ENCODE measurements at regions not wholly inside any gene's neighbourhood (a gene's known extent, or its start where the extent isn't known, plus 50 kb on each side); places are given as distances from the start of the nearest gene placed in this dataset.
"Not testable (repeated sequence)": the region's sequence is repeated elsewhere in the genome, so short reads cannot be mapped to it uniquely, and the experiment has no call there.

DNA sequence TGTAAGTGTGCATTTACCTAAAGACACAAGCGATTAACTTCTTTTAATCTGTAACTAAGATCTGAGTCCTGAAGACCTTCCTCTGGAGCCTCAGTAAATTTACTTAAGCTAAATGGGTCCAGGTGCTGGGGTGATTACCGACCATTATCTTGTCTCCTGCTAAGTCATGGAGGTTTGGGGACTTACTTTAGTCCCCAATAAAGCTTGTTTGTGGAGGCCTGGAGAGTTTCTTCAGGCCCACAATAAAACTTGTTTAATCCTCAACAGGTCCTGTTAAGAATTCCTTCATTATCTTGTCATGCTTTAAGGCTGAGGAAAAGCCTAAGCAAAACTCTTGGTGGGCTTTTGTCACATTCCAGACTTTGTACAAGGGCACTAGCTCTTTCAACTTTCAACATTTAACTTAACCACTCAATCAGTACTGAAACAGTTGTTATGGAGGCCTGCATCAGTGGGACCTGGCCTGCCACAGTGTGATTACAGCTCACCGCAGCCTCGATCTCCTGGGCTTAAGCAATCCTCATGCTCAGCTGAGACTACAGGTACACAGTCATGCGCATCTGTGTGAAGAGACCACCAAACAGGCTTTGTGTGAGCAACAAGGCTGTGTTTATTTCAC is 84.0 kb downstream of the FMO4 start:
- in situ Hi-C loops (cut with HindIII; ENCODE audit: low sequenced_read_pairs), result no loop called here

DNA sequence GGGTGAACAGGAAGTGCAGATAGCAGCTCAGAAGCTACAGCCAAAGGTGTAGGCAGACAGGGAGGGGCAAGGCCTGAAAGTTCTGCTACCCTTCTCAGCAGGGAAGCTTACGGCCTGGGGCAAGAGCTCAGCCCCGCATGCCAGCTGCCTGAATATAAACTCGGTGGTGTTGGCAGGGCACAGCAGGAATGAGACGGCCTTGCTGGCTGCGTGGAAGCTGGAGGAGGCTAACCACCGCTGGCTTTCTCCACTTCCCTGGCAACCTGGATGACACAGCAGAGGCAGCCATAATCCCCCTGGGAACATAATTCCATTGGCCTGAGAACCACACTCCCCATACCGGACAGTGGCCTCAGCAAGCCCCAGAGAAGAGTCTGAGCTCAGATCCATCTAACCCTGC is 81.9 kb upstream of the PRRC2C start:
- in situ Hi-C loops (cut with HindIII; ENCODE audit: low sequenced_read_pairs), result loop anchor here (5.0 kb wide), 1 partner anchor 46 kb away; no protein-coding TSS in a partner anchor

DNA sequence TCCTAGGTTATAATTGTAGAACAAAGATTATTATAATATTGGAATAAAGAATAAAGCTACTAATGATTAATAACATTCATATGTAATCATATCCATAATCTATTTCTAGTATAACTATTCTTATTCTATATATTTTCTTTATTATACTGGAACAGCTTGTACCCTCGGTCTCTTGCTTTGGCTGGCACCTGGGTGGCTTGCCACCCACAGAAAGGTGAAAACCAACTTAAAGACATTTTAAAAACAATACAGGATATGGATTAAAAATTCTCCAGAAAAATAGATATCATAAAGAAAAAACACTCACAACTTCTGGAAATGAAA is 80.0 kb upstream of the PRRC2C start:
- in situ Hi-C loops (cut with HindIII; ENCODE audit: low sequenced_read_pairs), result no loop called here

DNA sequence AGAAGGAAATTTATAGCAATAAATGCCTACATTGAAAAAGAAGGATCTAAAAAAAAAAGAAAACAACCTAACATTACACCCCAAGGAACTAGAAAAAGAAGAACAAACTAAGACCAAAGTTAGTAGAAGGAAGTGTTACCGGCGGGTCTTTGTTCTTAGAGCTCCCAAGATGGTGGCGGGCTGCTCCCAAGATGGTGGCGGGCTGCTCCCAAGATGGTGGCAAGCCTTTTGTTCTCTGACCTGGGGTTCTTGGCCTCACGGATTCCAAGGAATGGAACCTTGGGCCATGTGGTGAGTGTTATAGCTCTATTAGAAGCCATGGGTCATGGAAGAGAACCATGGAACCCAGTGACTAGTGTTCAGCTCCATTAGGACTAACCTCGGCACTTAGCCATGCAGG is 71.8 kb upstream of the PRRC2C start:
- in situ Hi-C loops (cut with HindIII; ENCODE audit: low sequenced_read_pairs), result not testable (repeated sequence)

DNA sequence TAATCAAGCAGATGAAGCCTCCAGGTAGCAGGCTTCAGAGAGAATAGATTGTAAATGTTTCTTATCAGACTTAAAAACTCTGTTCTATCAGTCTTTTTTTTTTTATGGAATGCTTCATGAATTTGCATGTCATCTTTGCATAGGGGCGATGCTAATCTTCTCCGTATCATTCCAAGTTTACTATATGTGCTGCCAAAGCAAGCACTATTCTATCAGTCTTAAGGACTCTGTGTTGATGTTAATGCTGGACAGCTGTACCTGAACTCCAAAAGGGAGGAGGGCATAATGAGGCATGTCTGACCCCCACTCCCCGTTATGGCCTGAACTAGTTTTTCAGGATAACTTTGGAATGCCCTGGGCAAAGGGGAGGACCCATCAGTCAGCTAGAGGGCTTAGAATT is 66.8 kb upstream of the PRRC2C start:
- in situ Hi-C loops (cut with HindIII; ENCODE audit: low sequenced_read_pairs), result no loop called here

- in situ Hi-C loops (cut with HindIII; ENCODE audit: low sequenced_read_pairs), result no loop called here
Observed at GRCh38 chr1:171420810-171421209, 64.5 kb upstream of the PRRC2C start.

DNA sequence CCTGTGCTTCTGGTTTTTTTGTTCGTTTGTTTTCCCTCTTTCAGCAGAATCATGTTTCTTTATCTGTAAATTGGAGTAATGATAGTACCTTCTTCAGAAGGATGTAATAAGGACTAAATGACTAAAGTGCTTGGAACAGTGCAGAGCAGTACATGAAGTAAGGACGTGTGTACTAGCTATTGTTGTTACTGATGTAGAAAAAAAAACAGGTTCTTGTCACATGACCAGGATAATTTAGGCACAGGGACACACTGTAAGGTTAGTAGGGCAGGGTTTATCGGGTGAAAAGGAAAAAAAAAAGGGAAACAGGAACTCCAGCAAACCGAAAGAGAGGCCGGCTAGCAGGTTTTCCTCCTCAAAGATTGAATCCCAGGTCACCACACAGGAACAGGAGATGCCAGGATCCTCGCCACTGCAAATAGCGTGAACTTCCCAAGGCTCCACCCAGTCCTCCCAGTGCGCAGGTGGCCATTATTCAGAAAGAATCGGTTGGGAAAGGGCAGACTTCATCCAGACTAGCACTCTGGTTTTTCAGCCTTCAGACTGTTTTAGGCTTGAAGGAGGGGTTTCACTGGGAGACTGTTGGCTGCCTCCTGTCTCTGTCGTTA is 63.8 kb upstream of the PRRC2C start:
- in situ Hi-C loops (cut with HindIII; ENCODE audit: low sequenced_read_pairs), result no loop called here

DNA sequence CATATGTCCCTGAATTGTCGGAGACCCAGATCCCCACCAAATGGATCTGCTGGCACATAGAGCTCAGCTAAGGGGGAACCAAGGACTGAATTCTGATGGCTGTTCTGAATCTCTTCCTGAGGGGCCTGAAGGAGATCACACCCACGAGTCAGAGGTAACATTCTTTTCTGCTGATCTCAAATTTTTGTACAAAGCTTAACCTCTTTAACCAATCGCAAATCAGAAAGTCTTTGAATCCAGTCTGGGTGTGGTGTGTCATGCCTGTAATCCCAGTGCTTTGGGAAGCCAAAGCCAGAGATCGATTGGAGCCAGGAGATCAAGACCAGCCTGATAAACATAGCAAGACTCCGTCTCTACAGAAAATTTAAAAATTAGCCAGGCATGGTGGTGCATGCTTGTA is 62.8 kb upstream of the PRRC2C start:
- in situ Hi-C loops (cut with HindIII; ENCODE audit: low sequenced_read_pairs), result no loop called here

- in situ Hi-C loops (cut with HindIII; ENCODE audit: low sequenced_read_pairs), result no loop called here
Observed at GRCh38 chr1:171424494-171424893, 60.8 kb upstream of the PRRC2C start.

DNA sequence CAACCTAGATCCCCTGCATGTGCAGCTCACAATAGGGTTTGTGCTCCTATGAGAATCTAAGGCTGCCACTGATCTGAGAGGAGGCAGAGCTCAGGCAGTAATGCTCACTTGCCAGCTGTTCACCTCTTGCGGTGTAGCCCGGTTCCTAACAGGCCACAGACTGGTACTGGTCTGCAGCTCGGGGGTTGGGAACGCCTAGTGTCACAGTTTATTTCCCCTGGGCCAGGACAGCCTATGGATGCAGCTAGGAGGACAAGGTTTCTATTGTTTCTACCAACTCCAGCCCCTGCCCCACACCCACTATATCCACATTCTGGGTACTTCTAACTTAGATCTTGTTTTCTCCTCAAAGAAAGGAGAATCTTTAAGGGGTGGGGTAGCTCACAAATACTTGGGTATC is 58.7 kb upstream of the PRRC2C start:
- in situ Hi-C loops (cut with HindIII; ENCODE audit: low sequenced_read_pairs), result no loop called here

DNA sequence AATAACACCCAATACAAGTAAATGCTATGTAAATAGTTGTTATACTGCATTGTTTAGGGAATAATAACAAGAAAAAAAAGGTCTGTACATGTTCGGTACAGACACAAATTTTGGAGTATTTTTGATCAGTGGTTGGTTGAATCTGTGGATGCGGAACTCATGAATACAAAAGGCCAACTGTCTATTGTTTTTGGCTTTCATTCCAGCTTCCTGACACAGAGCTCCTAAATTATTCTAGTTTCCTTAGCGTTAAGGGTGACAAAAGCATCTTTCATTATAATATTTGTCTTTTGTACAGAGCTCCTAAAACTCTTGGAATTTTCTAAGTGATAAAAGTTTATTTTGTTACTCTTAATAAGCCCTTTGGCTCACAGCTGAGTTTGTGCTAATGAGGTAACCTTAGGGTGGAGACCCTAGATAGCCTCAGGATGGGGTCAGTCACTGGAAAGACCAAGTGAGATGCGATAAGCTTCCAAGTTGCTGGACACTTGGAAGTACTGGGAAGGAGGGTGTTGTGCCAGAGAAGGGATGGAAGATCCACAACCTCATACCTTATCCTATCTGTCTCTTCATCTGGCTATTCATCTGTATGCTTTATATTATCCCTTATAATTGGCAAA is 57.4 kb upstream of the PRRC2C start:
- in situ Hi-C loops (cut with HindIII; ENCODE audit: low sequenced_read_pairs), result no loop called here

DNA sequence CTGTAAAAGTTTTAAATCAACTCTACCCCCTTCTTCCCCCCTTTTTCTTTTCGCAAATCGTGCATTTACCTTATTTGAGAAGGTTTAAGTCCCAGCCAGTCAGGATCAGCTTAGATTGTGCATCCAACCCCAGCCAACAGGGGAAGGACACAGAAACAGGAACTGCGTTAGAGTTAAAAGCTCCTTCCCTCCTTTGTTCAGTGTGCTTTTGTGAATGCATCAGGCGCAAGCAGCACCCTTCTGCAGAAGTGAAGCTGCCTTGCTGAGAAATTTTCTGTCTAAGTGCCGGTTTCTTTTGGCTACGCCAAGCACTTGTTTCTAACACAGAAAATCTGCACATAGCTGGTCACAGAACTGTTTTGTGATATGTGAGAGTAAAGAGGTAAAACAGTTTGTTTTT is 56.2 kb upstream of the PRRC2C start:
- in situ Hi-C loops (cut with HindIII; ENCODE audit: low sequenced_read_pairs), result no loop called here

DNA sequence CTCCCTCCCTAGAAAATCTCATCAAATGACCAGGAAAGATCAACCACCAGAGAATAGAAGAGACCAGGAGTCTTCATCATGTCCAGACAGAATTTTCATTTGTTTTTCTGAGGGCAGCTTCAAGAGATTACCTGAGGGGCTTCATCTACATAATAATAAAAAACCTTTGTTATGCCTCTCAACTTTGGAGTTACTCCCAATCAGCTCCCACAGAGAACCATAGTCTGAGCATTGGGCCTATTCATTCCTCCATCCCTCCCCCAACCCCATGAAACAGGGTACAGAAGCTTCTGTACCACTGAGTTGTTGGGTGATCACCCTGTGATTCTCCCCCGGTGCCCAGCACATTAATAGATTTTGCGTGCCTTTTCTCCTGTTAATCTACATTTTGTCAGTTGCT is 53.3 kb upstream of the PRRC2C start:
- in situ Hi-C loops (cut with HindIII; ENCODE audit: low sequenced_read_pairs), result no loop called here

DNA sequence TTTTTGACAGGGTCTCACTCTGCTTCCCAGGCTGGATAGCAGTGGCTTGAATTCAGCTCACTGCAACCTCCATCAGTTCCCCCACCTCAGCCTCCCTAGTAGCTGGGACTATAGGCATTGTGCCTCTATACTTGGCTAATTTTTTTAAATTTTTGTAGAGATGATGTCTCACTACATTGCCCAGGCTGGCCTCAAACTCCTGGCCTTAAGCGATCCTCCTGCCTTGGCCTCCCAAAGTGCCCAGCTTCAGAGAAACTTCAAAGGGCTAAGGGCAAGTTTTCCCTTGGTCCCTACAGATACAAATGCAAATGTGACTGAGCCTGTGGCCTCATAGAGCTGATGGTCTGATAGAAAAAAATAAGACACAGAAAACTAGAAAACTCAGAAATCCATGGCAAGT is 52.9 kb upstream of the PRRC2C start:
- in situ Hi-C loops (cut with HindIII; ENCODE audit: low sequenced_read_pairs), result no loop called here

DNA sequence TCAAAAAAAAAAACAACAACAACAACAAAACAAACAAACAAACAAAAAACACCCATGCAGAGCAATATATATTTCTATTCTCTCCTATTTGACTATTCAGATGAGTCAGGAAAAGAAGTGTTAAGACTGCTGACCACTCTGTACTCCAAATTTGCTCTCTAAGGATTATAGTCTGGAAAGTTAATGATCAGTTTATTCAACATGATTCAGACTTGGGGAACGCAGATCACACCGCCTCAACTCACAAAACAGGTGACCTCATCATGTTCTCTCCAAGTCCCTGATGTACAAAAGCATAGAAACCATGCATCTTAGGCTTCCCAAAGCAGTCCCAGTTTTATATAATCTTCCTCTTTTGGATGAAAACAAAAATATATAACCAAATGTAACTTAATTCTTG is 51.9 kb upstream of the PRRC2C start:
- in situ Hi-C loops (cut with HindIII; ENCODE audit: low sequenced_read_pairs), result no loop called here

DNA sequence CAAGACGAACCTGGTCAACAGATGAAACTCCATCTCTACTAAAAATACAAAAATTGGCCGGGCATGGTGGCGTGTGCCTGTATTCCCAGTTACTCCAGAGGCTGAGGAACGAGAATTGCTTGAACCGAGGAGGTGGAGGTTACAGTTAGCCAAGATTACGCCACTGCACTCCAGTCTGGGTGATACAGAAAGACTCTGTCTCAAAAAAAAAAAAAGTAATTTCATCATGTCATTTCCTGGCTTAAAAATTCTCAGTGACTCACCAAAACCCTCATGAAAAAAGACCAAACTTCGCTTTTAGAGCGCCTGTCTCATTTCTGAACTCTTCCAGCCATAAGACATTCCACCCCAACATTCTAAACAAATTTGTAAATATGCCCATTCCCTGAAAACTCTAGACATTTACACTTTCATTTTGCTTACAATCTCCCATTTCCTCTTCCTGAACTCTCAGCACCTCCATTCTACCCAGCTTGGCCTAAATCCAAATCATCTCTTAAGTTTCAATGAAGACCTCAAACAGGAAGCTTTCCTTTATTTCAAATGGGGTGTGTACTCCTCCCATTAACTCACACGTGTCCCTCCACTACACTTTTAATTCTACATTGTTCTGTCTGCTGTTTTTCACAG is 50.5 kb upstream of the PRRC2C start:
- in situ Hi-C loops (cut with HindIII; ENCODE audit: low sequenced_read_pairs), result no loop called here
